Panc1 (cell line): ENCODE measurements at regions not wholly inside any gene's neighbourhood (a gene's known extent, or its start where the extent isn't known, plus 50 kb on each side); places are given as distances from the start of the nearest gene placed in this dataset.

ENCODE experiments used
- CTCF ChIP-seq: fragments of 450-650 bp; IDR thresholded peaks from 2 replicates; pipeline ENCODE4 v1.5.1; 2017; ENCODE audit warnings: mild to moderate bottlenecking
- POLR2AphosphoS5 ChIP-seq: IDR thresholded peaks from 2 replicates; pipeline ENCODE4 v1.6.1; 2012; ENCODE audit warnings: mild to moderate bottlenecking, low read depth, low read length, moderate library complexity
- TF ChIP-seq, protein P1 (sequence below), 2 experiments: IDR thresholded peaks; 2 replicates each; pipeline ENCODE4 v1.6.1; 2011 to 2012; ENCODE audit warnings: low read depth in 2 of 2, control low read depth in 1 of 2, low read length in 1 of 2, mild to moderate bottlenecking in 1 of 2, moderate library complexity in 1 of 2; ENCODE audit not compliant: insufficient read depth in 1 of 2

DNA sequence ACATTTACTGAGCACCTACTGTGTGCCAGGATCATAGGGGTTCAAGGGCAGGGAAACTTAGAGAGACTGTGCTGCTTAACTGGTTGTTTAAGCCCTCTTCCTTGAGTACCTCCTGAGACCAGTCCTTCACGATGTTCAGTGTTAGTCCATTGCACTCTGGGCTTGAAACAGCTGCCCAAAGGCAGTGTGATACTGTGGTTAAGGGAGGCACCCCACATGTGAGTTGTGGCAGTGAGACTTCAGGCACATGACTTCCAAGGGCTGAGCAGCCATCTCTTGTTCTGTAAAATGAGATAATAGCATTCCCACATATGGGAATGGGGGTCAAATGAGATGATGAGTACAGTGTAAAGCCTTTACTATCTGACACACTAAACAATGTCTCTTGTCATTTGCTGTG, 75.1 kb downstream of the LINGO1 start:
- TF ChIP-seq CTCF, result no peak
- TF ChIP-seq, protein P1, sequence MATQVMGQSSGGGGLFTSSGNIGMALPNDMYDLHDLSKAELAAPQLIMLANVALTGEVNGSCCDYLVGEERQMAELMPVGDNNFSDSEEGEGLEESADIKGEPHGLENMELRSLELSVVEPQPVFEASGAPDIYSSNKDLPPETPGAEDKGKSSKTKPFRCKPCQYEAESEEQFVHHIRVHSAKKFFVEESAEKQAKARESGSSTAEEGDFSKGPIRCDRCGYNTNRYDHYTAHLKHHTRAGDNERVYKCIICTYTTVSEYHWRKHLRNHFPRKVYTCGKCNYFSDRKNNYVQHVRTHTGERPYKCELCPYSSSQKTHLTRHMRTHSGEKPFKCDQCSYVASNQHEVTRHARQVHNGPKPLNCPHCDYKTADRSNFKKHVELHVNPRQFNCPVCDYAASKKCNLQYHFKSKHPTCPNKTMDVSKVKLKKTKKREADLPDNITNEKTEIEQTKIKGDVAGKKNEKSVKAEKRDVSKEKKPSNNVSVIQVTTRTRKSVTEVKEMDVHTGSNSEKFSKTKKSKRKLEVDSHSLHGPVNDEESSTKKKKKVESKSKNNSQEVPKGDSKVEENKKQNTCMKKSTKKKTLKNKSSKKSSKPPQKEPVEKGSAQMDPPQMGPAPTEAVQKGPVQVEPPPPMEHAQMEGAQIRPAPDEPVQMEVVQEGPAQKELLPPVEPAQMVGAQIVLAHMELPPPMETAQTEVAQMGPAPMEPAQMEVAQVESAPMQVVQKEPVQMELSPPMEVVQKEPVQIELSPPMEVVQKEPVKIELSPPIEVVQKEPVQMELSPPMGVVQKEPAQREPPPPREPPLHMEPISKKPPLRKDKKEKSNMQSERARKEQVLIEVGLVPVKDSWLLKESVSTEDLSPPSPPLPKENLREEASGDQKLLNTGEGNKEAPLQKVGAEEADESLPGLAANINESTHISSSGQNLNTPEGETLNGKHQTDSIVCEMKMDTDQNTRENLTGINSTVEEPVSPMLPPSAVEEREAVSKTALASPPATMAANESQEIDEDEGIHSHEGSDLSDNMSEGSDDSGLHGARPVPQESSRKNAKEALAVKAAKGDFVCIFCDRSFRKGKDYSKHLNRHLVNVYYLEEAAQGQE (IDR thresholded peaks at IDR 0.05; ENCODE audit: insufficient read depth in 1 of 2, low read depth in 2 of 2, low read length in 1 of 2), result no peak
- no peak for TF ChIP-seq POLR2AphosphoS5
